C4-2B (cell line): ENCODE measurements at regions not wholly inside any gene's neighbourhood (a gene's known extent, or its start where the extent isn't known, plus 50 kb on each side); places are given as distances from the start of the nearest gene placed in this dataset.

Experiments used
- CTCF ChIP-seq: fragments of 450-650 bp; conservative IDR thresholded peaks from 2 replicates; pipeline ENCODE4 v1.5.1; 2017; ENCODE audit warnings: mild to moderate bottlenecking
- ZFX ChIP-seq: fragments of 450-650 bp; IDR thresholded peaks from 2 replicates; pipeline ENCODE4 v1.6.1; 2017

GRCh38 chr3:132087356-132087755 is 52.5 kb upstream of the CPNE4 start:
- no peak for TF ChIP-seq CTCF
- TF ChIP-seq ZFX, result no peak
